GM12891 (cell line): ENCODE measurements at regions not wholly inside any gene's neighbourhood (a gene's known extent, or its start where the extent isn't known, plus 50 kb on each side); places are given as distances from the start of the nearest gene placed in this dataset.

ENCODE experiments used
- DNase-seq: peaks from one replicate; pipeline ENCODE4 v3.0.0; 2011; ENCODE audit warnings: low spot score; ENCODE audit not compliant: insufficient read length
- FAIRE-seq: peaks from 2 replicates; lab custom pipeline; 2011; peaks lifted over from hg19 to GRCh38; lab: Jason Lieb, UNC
- PAX5 ChIP-seq: IDR thresholded peaks from 2 replicates; pipeline ENCODE4 v1.6.1; 2011; ENCODE audit warnings: low read length, moderate library complexity, mild to moderate bottlenecking; ENCODE audit not compliant: insufficient read depth, severe bottlenecking
- POLR2A ChIP-seq: IDR thresholded peaks from 2 replicates; pipeline ENCODE4 v1.6.1; 2011; ENCODE audit warnings: low read depth, low read length, control low read depth
- POLR2AphosphoS5 ChIP-seq: IDR thresholded peaks from 2 replicates; pipeline ENCODE4 v1.6.1; 2011; ENCODE audit warnings: low read depth, low read length, control low read depth
- POU2F2 ChIP-seq: IDR thresholded peaks from 2 replicates; pipeline ENCODE4 v1.6.1; 2011; ENCODE audit warnings: low read depth, mild to moderate bottlenecking, control low read depth, low read length, moderate library complexity
- SPI1 ChIP-seq: IDR thresholded peaks from 2 replicates; pipeline ENCODE4 v1.6.1; 2011; ENCODE audit warnings: low read depth, low read length, control low read depth
- TAF1 ChIP-seq: IDR thresholded peaks from 2 replicates; pipeline ENCODE4 v1.6.1; 2011; ENCODE audit warnings: low read depth, low read length, control low read depth

- TF ChIP-seq TAF1 (no peak), POLR2AphosphoS5 (no peak), POU2F2 (no peak), SPI1 (no peak), PAX5 (no peak), POLR2A (no peak)
- DNase-seq (no peak), FAIRE-seq (no peak)
Observed at GRCh38 chr11:70711095-70711910, 313.0 kb downstream of the CTTN start.

GRCh38 chr11:70711911-70712185, 313.5 kb downstream of the CTTN start:
- TF ChIP-seq TAF1 = no peak
- TF ChIP-seq POLR2A = no peak
- no peak for TF ChIP-seq SPI1
- TF ChIP-seq POLR2AphosphoS5 = no peak
- no peak for TF ChIP-seq PAX5
- no peak for TF ChIP-seq POU2F2
- FAIRE-seq (no peak), DNase-seq (no peak)

GRCh38 chr11:70712471-70712870, 314.1 kb downstream of the CTTN start:
- TF ChIP-seq SPI1 = no peak
- TF ChIP-seq POLR2A = no peak
- no peak for TF ChIP-seq POU2F2
- TF ChIP-seq POLR2AphosphoS5 = no peak
- TF ChIP-seq PAX5 = no peak
- DNase-seq = no peak
- FAIRE-seq = no peak

GRCh38 chr11:70713086-70713835, 314.9 kb downstream of the CTTN start:
- DNase-seq = no peak
- no peak for FAIRE-seq
- TF ChIP-seq POU2F2 = no peak
- TF ChIP-seq POLR2AphosphoS5 = no peak
- TF ChIP-seq TAF1 = no peak
- no peak for TF ChIP-seq POLR2A
- no peak for TF ChIP-seq SPI1
- no peak for TF ChIP-seq PAX5

GRCh38 chr11:70713988-70714665, 315.8 kb downstream of the CTTN start:
- DNase-seq = no peak
- FAIRE-seq = no peak
- TF ChIP-seq POLR2AphosphoS5 = no peak
- no peak for TF ChIP-seq SPI1
- TF ChIP-seq POLR2A = no peak
- no peak for TF ChIP-seq POU2F2
- TF ChIP-seq PAX5 = no peak
- TF ChIP-seq TAF1 = no peak

GRCh38 chr11:70715166-70715951, 317.0 kb downstream of the CTTN start:
- FAIRE-seq = no peak
- DNase-seq = no peak
- TF ChIP-seq POLR2AphosphoS5 = no peak
- no peak for TF ChIP-seq SPI1
- TF ChIP-seq POLR2A = no peak
- no peak for TF ChIP-seq POU2F2
- TF ChIP-seq PAX5 = no peak
- TF ChIP-seq TAF1 = no peak

GRCh38 chr11:70716216-70716615, 317.9 kb downstream of the CTTN start:
- DNase-seq (no peak), FAIRE-seq (no peak)
- TF ChIP-seq TAF1 (no peak), POLR2AphosphoS5 (no peak), POLR2A (no peak), PAX5 (no peak), SPI1 (no peak), POU2F2 (no peak)

- FAIRE-seq (no peak), DNase-seq (no peak)
- TF ChIP-seq POLR2AphosphoS5 = no peak
- no peak for TF ChIP-seq PAX5
- no peak for TF ChIP-seq POU2F2
- TF ChIP-seq TAF1 = no peak
- no peak for TF ChIP-seq SPI1
- TF ChIP-seq POLR2A = no peak
Observed at GRCh38 chr11:70716986-70717775, 318.9 kb downstream of the CTTN start.
